Gastroesophageal sphincter (tissue), 4 donors: ENCODE measurements at regions not wholly inside any gene's neighbourhood (a gene's known extent, or its start where the extent isn't known, plus 50 kb on each side); places are given as distances from the start of the nearest gene placed in this dataset.

Source experiments
- ATAC-seq: fragments of 150-250 bp; one replicate; pipeline ENCODE4 v1.9.1; 2016; ENCODE audit warnings: mild to moderate bottlenecking, moderate library complexity
- H3K27ac ChIP-seq, 4 donors: fragments of 200-600 bp; sonication (generic) in 3 of 4; 1 replicate in 3 of 4; 2 replicates in 1 of 4; pipeline ENCODE4 v1.5.1; 2016 to 2019
- H3K27me3 ChIP-seq: fragments of 200-600 bp; sonication (generic); one replicate; pipeline ENCODE4 v1.5.1; 2019
- H3K36me3 ChIP-seq, 2 donors: fragments of 200-600 bp; sonication (generic); one replicate each; pipeline ENCODE4 v1.5.1; 2019; ENCODE audit warnings: control low read depth in 1 of 2
- H3K4me1 ChIP-seq, 3 donors: fragments of 200-600 bp; sonication (generic); 1 replicate in 2 of 3; 2 replicates in 1 of 3; pipeline ENCODE4 v1.5.1; 2016 to 2019; ENCODE audit warnings: control low read depth in 2 of 3
- H3K4me3 ChIP-seq, 2 donors: fragments of 200-600 bp; sonication (generic); one replicate each; pipeline ENCODE4 v1.5.1; 2019; ENCODE audit warnings: mild to moderate bottlenecking in 1 of 2, moderate library complexity in 1 of 2
- H3K9me3 ChIP-seq, 3 donors: fragments of 200-600 bp; sonication (generic); one replicate each; pipeline ENCODE4 v1.5.1; 2017 to 2019; ENCODE audit warnings: control low read depth in 2 of 3
- CTCF ChIP-seq, 4 experiments: fragments of 200-600 bp in 2 of 4; fragments of 450-650 bp in 2 of 4; sonication (generic) in 1 of 4; IDR thresholded peaks; one replicate each; pipeline ENCODE4 v1.5.1; 2017 to 2019; ENCODE audit warnings: antibody characterized with exemption in 4 of 4, mild to moderate bottlenecking in 2 of 4, moderate library complexity in 2 of 4
- EP300 ChIP-seq: sonication (generic); formaldehyde crosslinking; IDR thresholded peaks from one replicate; pipeline ENCODE4 v1.6.1; 2017; ENCODE audit warnings: antibody characterized with exemption, mild to moderate bottlenecking
- POLR2A ChIP-seq, 2 donors: fragments of 450-650 bp; IDR thresholded peaks; one replicate each; pipeline ENCODE4 v1.6.1; 2017; ENCODE audit warnings: antibody characterized with exemption in 2 of 2, mild to moderate bottlenecking in 2 of 2, moderate library complexity in 1 of 2
- POLR2AphosphoS5 ChIP-seq: sonication (generic); formaldehyde crosslinking; IDR thresholded peaks from one replicate; pipeline ENCODE4 v1.6.1; 2017; ENCODE audit warnings: antibody characterized with exemption
- WGBS, 2 donors: methylation state at CpG; one replicate each; pipeline ENCODE4 v1.1.5; 2018; ENCODE audit warnings: low coverage in 1 of 2; 5-methylcytosine and 5-hydroxymethylcytosine counted together

- H3K27ac ChIP-seq = no peak overlapping the region
- TF ChIP-seq POLR2A (IDR thresholded peaks at IDR 0.05) (no peak), CTCF (IDR thresholded peaks at IDR 0.05) (no peak), POLR2AphosphoS5 (no peak), EP300 (no peak)
- 91% methylated on average over 4 of the region's 13 CpGs; no CpG with 5 or more reads in 1 of the 2 donors for WGBS, 2 donors
- ATAC-seq = no peak
- H3K9me3 ChIP-seq = no peaks in the 10 kb centered on the region
- H3K36me3 ChIP-seq = no peaks in the 10 kb centered on the region
- no peak overlapping the region for H3K4me3 ChIP-seq
- H3K4me1 ChIP-seq = no peaks in the 10 kb centered on the region
- no peaks in the 10 kb centered on the region for H3K27me3 ChIP-seq
Measured at GRCh38 chr16:63744077-63744874, 1377.6 kb downstream of the CDH11 start.

GRCh38 chr16:63742150-63742549 is 1379.7 kb downstream of the CDH11 start:
- no peaks in the 10 kb centered on the region for H3K36me3 ChIP-seq

GRCh38 chr16:63737633-63738032 is 1384.2 kb downstream of the CDH11 start:
- H3K27ac ChIP-seq = no peak overlapping the region
- no peaks in the 10 kb centered on the region for H3K27me3 ChIP-seq
- no peaks in the 10 kb centered on the region for H3K36me3 ChIP-seq
- no peak for ATAC-seq
- TF ChIP-seq EP300 (no peak), POLR2A (IDR thresholded peaks at IDR 0.05) (no peak), POLR2AphosphoS5 (no peak), CTCF (IDR thresholded peaks at IDR 0.05) (no peak)
- H3K9me3 ChIP-seq = no peaks in the 10 kb centered on the region
- no peak overlapping the region for H3K4me3 ChIP-seq
- H3K4me1 ChIP-seq = no peaks in the 10 kb centered on the region

More at GRCh38 chr16:63742150-63742549, 1379.7 kb downstream of the CDH11 start:
- H3K4me1 ChIP-seq = no peaks in the 10 kb centered on the region
- no peaks in the 10 kb centered on the region for H3K27me3 ChIP-seq
- no peak overlapping the region for H3K4me3 ChIP-seq
- TF ChIP-seq POLR2AphosphoS5 (no peak), CTCF (IDR thresholded peaks at IDR 0.05) (no peak), EP300 (no peak), POLR2A (IDR thresholded peaks at IDR 0.05) (no peak)
- no peaks in the 10 kb centered on the region for H3K9me3 ChIP-seq
- no peak overlapping the region for H3K27ac ChIP-seq
- ATAC-seq = no peak

- H3K9me3 ChIP-seq = no peaks in the 10 kb centered on the region
- no peak for TF ChIP-seq POLR2AphosphoS5
- no peak for TF ChIP-seq EP300
- 72% methylated on average over 1 of the region's 1 CpG; no CpG with 5 or more reads in 1 of the 2 donors for WGBS, 2 donors
- ATAC-seq = no peak
- H3K4me1 ChIP-seq = no peaks in the 10 kb centered on the region
- no peak overlapping the region for H3K4me3 ChIP-seq
- H3K27ac ChIP-seq = no peak overlapping the region
- H3K27me3 ChIP-seq = no peaks in the 10 kb centered on the region
- H3K36me3 ChIP-seq = no peaks in the 10 kb centered on the region
Measured at GRCh38 chr16:63735456-63735855, 1386.4 kb downstream of the CDH11 start.

- Histone ChIP-seq H3K4me1 (no peaks in the 10 kb centered on the region), H3K27me3 (no peaks in the 10 kb centered on the region), H3K4me3 (no peak overlapping the region), H3K27ac (no peak overlapping the region), H3K36me3 (no peaks in the 10 kb centered on the region), H3K9me3 (no peaks in the 10 kb centered on the region)
- ATAC-seq = no peak
- WGBS, 2 donors = 38 to 67% methylated on average over 1 of the region's 1 CpG
- TF ChIP-seq EP300 (no peak), CTCF (IDR thresholded peaks at IDR 0.05) (no peak), POLR2AphosphoS5 (no peak), POLR2A (IDR thresholded peaks at IDR 0.05) (no peak)
Measured at GRCh38 chr16:63720848-63721247, 1401.0 kb downstream of the CDH11 start.
